PC-3 (cell line): ENCODE measurements at regions not wholly inside any gene's neighbourhood (a gene's known extent, or its start where the extent isn't known, plus 50 kb on each side); places are given as distances from the start of the nearest gene placed in this dataset.

ENCODE experiments used
- CTCF ChIP-seq: fragments of 300-600 bp; sonication (generic); conservative IDR thresholded peaks from 2 replicates; pipeline ENCODE4 v1.5.1; 2017; ENCODE audit warnings: antibody characterized with exemption, low read depth, mild to moderate bottlenecking, low read length
- EZH2phosphoT487 ChIP-seq: fragments of 300-600 bp; sonication (generic); IDR thresholded peaks from 2 replicates; pipeline ENCODE4 v1.6.1; 2018; ENCODE audit warnings: mild to moderate bottlenecking, antibody characterized with exemption, low read length, borderline replicate concordance

GRCh38 chr6:106724337-106724736, 95.0 kb downstream of the QRSL1 start:
- TF ChIP-seq CTCF, result no peak
- TF ChIP-seq EZH2phosphoT487, result no peak
